Tongue (tissue), 1 donor: ENCODE measurements at regions not wholly inside any gene's neighbourhood (a gene's known extent, or its start where the extent isn't known, plus 50 kb on each side); places are given as distances from the start of the nearest gene placed in this dataset.
A peak's percentile ranks its signal among the peaks of the same experiment; 100 is the strongest.

Experiments used
- DNase-seq: peaks from one replicate; pipeline ENCODE4 v3.0.0-alpha.2; 2015

DNA sequence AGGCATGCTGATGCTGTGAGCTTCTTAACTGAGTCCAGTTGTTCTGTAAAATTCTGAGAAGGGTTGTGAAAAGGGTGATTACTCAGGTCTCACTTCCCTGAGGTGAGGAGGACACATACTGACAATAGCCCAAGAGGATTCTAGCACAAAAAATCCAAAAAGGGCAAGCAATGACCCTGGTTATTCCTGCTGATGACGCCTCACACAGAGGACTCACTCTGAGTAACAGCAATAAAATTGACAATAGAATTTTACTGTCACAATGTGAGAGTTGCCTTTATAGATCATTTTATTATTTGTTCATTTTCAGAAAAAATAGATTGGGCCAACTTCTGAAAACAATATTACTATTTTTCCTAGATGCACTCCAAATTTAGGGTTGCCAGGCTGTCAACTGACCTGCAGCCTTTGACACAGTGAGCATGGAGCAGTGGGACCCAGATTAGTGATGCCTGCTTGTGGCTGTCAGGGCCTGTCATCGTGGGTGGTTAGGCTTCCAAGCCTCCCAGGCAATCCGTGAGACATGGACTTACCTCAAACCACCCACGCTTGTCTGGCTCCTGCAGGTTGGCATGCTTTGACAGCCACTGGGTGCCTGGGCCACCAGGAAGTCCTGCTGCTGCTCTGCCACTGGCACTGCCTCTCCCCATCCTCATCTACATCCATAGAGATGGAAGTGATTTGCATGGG is 396.0 kb upstream of the THBS1 start:
- no peak for DNase-seq

DNA sequence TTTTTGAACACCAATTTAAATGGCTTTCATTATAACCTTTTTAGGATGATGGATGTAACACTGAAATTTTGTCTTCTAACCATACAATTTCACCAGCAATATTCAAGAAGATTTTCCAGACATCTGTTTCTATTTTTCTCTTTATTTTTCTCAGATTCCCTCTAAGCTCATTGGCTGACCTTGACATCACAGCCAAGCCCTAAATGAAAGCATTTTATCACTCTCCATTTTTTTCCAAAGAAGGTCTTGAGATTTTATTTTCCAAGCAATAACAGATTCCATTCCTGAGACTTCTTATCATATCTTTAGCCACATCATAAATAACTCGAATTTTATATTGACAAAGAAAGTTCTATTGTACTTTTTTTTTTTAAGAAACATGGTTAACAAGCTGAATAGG is 392.6 kb upstream of the THBS1 start:
- no peak for DNase-seq

DNA sequence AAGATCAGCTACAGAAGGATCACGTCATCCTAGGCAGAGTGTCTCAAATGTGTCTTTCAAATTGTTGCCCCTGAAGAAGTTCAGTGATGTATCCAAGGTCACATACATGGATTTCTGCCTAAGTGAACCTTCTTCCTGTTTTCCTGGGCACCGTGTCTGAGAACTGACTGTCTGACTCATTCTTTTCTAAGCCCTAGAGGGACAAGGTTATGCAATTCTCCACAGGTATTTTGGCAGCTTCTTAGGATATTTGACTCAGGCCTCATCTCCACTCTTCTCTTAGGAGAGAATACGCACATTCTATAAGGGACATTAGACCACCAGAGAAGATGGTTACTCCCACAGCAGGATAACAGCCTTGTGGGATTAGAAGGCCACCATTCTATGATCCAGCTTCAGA is 391.9 kb upstream of the THBS1 start:
- DNase-seq = peak; percentile 19

DNA sequence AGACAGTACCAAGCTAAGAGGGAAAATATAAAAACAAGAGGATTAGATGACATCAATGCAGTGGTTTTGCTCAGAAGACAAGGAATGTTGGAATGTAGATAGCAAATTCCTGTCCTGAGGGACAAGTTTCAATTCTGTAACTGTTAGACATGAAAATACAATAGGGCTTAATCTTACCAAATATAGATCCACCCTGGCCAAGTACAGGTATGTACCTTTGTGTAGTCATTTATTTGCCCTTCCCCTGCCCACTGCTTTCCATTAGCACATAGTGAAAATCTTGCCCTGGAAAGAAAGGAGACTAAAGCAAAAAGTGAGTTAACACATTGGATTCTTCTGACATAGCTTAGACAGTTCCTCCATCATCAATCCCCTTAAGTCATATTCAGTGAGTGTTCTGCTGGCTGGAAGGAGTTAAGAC is 389.0 kb upstream of the THBS1 start:
- DNase-seq = no peak

DNA sequence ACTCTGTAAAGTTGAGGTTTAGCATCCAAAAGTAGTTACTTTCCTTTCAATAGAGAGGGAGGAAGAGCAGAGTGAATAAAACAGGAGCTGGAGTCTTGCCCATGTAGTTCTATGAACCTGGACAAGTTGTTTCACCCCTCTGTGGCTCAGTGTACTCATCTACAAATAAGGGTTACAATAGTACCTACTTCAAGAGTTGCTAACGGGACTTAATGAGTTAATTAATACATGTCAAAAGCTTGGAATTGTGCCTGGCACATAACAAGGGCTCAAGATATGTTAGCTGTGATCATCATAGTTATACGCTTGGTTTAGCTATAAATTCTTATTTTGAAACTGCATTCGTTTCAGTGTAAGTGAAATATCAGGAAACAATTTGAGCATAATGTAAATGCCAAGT is 388.5 kb upstream of the THBS1 start:
- DNase-seq = peak; percentile 35

DNA sequence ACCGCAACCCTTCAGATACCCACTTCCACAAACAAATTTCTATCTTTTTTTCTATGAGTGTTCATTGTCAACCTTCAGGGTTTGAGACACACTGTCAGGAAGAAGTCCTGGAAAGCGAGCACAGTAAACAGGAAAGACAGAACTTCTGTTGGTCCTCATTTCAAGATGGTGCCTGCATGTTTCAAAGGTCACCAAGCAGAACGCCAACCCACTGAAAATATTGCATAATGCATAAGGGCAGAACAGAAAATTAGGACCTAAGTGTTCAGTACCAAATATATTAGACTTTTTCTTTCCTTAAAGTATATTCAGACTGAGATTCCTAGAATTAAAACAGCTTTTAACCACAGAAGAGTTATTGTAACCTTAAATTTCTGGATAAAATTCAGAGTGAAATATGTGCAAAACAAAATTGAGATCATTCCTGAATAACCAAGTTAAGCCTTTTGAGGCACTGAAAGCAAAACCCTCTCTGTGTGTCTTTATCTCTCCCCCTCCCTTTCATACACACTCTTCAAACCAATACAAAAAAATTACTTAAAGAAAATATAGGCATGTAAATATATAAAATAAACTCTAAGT is 387.8 kb upstream of the THBS1 start:
- DNase-seq = no peak

DNA sequence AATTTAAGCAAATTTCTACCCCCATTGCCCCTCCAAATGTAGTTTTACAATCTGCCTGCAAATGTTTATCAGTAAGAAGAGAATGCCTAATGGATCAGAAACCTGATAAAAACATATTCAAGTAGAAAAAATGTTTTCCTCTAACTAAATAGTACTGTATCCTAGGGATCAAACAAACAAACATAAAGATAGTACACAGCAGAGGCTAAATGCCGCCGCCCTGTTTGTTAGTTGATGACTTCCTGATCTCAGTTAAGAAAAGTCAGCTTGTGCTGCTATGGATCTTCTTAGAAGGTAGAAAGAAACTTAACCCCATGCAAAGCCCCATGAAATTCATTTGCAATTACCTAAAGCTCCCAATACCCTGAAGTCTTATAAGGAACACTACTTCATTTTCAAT is 387.3 kb upstream of the THBS1 start:
- no peak for DNase-seq

DNA sequence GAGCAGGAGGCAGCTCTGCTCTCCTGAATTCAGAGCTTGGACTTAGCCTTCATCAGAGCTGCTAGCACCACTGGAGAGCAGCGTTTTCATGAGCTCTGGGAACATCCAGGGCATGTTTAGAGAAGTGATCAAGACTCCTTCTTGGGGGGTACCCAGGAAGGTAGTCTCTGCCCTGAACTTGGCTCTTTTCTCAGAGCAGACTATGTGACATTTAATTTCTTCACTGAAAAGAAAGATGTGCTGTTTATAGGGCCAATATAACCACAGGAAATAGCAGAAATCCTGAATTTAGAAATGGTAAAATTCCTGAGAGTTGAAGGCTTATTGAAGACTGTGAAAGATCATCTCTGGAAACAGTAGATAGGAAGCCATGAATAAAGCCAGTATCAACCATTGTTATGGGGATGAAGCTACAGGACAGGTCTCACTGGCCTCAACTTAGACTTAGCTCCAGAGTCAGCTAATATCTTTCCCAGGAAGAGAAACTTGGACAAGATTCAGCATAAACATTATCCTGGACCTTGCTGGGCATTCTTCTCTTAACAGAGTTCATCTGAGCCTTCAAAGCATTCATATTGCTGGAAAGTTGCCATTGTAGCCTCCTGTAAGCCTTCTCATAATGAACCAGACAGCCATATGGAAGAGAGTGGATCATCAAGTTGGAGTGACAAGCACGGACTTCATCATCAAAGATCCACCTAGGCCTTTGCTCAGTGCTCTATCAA is 386.6 kb upstream of the THBS1 start:
- DNase-seq = no peak

DNA sequence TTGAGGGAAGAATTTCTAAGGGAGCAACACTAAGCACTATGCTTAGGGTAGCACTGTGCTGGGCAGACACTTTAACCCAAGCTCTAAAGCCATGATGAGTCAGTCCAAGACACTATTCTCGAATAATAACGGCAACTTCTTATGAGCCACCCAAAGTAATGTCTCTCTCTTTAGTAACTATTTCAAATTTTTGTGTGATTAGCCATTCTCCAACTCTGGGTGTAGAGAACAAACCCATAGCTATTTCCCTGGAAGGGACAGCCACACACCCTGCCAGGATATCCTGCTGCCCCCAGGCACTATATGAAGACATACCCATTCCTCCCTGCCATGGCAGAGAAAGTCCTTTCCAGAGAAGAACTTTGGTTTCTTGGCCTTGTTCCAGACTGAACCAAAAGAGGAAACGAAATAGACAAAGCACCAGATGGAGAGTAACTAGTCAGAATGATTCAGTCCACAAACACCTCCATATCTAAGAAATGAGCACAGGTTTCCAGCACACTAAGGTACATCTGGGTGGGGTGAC is 384.9 kb upstream of the THBS1 start:
- no peak for DNase-seq

DNA sequence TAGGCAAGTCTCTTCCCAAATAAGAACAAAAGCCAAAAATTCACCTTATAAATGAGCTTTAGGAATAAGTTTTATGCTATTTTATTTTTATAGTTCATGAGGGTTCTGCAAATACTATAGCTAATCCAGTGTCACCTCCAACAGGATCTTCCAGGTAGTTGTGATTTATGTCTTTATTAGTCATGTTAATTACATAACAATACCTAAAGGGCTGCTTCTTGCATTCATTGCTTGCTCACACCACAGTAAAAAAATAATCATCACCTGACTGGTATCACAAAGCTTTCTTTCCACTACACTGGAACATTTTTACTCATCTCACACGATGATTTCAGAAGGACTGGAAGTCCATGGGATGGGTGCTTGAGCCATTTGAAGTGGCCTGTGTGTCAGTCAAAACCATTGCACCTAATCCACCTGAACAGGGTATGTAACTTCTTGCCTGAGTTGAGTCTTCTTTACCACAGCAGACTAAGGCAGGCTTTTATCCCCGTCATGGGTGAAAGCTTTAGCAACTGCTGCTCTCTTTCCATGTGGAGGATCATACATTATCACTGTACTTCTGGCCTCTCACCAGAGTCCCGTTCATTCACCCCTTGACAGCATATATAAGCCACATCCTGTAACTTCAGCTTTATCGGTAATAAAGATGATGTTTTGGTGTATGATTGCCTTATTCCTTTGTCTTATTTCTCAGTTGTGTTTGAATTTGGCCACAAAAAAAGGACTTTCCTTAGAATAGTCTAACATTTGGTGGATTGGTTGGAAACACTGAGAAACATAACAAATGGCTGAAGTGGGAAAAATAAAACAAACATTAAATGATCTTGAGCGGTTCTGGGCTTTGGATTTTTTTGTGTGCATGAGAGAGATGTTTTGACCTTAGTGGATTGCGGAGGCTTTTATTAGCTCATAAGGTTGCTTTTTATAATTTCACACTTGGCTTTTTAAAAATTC is 382.6 kb upstream of the THBS1 start:
- no peak for DNase-seq

DNA sequence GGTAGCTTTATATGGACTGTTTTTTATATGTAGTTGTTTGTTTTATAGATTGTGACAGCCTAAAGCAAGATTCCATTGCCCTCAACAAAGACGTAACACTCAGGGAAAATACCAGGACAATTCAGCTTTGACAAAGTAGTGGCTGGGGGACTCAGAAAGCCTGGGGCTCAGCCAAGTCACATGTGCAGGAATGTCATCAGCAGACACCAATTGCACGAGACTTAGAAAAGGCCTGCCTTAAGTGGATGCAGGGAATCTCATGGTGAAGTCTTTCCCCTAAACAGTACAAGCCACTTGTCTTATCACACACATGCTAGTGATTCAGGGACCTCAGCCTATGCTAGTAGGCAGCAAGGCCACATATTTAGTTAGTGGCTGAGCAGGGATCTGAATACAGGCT is 381.8 kb upstream of the THBS1 start:
- DNase-seq = peak; percentile 69

DNA sequence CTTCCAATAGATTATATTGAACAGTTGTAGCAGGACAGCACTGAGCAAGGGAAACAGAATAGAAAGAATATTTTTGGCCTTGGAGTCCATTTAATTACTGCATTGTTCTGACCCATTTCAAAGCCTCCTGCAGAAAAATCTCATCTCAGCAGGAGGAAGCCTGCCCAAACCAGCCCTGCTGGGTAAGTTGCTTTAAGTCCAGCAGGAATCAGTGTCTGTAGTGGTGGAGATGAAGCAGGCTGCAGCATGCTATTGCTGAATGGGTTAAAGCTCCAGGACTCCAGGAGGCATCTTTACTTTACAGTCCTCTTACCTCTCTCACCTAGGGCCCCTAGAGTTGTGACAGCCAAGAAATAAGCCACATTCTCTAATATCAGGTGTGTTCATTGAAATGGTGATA is 380.3 kb upstream of the THBS1 start:
- no peak for DNase-seq

DNA sequence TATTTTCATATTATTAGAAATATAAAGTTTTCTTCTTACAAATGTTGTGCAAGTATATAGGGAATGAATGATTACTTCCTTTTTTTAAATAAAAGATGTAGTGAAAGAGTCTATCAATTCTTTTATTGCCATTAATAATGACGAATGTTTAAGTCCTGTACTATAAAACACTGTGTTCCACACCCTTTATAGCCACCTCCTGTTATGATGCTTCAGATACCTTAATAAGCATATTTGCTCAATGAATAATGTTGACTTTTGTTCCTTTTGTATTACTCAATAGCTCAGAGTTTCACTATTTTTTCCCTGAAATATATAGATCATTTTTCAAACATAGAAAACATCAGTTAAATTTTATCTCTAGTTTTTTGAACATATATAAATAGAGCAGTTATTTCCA is 378.2 kb upstream of the THBS1 start:
- no peak for DNase-seq

DNA sequence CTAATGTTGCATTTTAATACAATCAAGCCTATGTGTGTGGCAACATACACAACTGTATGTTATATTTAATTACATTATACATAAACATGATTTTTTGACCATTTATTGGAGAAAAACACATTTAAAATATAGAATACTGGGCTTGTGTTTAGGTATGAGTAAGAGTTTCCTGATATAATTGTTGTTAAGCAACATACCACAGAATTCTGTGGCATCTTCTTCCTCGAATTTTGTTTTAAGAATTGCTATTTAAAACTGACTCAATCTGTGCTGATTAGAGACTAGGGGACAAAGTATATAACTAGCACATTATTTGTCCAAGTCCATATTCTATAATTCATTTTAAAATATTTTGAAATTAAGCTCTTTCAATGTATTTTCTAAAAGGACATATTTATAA is 376.8 kb upstream of the THBS1 start:
- no peak for DNase-seq

DNA sequence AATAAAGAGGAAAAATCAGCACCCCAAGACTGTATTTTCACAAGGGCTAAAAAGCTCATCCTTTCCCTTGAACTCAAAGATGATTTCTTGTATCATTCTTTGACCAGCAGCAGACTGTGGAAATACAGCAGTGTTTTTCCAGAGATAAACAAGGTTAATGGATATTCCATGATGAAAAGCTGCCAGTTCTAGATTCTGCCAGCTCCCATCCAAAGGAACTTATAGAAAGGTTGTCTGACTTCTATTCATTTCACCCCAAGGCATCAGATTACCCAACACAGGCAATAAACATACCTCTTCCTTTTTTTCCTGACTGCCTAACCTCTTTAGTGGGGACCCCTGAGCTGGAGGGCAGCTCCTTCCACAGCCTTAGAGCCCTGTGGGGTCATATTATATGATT is 375.8 kb upstream of the THBS1 start:
- DNase-seq = no peak

DNA sequence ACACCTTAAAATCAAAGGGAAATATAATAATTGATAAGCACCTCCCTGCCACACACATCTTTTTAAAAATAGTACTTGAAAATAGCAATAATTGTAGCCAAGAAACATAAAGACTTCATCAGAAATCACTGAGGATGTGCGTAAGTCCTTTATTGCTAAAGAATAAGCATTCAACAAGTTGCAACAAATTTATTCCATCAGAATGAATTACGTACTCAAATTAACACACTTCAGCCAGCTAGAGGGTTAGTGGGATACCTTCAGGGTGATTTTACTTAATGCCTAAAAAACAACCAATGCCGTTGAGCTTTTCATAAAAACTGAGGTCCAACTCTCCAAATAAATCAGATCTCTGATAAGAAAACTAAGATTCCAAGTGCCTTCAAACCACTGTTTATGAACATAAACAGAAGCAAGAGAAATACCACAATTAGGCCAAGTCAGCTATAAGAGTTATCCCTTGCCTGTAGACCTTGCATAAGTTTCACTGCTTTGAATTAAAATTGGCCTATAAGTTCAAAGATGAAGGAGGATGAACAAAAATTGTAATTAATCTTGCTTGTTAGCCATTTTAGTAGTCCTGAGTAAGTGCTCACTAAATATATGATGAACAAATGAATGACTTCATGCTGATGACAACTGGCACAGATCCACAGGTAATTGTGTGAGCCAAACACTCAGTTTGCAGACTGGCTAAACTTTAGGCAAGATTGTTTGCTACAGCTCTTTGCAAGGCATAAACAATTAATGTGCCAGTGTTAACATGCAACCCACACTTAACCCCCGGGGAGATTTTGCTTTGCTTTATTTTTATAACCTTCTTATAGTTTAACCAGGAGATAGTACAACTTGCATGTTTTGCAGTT is 375.1 kb upstream of the THBS1 start:
- no peak for DNase-seq

DNA sequence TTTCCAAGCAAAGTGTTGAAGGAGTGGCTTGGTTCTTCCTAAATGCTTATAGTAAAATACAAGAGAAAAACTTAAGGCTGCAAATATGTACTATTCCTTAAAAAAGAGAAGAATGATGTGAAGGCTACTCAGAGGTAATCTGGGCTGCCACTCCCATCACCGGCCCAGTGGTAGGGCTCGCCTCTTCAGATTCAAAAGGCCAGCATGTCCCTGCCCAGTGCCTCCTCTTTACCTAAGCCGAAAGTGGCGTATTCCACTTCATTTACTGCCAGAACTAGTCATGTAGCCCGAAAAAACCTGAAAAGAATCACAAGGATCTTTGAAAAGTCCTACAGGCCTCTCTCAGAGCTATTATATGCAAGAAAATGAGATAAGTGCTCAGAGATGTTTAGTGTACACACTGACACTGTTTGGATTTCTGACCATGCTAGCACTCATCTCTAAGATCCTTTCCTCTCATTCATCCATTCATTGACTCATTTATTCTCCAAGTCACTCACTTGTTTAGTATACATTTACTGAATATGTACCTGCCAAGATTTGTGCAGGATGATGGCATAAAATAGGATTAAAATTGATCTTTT is 373.3 kb upstream of the THBS1 start:
- DNase-seq = no peak

DNA sequence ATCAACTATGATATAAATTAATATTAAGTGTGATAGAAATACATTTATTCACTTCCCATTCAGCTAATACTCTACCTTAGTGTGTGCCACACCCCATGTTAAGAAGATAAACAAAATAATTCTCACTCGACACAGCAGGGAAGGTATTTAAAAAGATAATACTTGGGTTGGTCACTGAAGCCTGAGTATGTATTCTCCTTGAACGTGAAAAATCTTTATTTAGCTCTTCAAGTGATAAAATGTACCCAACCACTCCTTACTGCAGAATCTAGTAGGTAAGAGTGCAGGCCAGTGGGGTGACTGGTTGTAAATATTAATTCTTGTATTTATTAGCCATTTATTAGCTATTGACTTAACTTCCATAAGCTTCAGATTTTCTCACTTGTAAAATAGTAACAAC is 372.7 kb upstream of the THBS1 start:
- DNase-seq = no peak

DNA sequence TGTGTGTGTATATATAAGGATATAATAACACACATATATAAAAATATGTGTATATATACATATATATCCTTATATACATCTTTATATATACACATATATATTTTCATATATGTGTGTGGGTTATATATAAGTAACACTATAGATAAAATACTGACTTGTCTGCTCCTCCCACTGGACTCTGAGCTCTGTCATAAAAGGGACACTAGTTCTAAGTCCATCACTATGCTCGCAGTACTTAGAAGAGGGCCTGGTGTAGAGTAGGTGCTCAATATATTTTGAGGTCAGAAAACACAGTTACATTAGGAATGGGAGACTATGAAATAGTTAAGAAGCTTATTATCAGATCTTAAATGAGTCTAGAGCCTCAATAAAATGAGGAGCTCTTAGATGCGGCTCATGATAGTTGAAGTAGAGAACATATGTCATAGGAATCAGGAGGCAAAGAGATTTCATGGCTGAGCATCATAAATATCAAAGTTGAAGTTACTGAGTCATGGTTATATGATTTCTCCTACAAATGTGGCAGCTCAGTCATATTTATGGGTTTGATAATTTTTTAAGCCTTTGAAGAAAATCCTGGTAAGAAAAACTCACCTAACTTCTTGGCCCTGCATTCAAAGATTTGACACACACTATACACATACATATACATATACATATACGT is 371.2 kb upstream of the THBS1 start:
- no peak for DNase-seq
